ENCODE measurements at regions not wholly inside any gene's neighbourhood (a gene's known extent, or its start where the extent isn't known, plus 50 kb on each side); places are given as distances from the start of the nearest gene placed in this dataset.

GRCh38 chr11:28547321-28547741 is 439.1 kb downstream of the METTL15 start:
- ChIA-PET POLR2A (no interaction called here), CTCF (interaction anchor here (0.7 kb wide), 1 partner anchor 669 kb away, joined by 4 read pairs; no protein-coding TSS in a partner anchor)
- Histone ChIP-seq H3K4me1 (ENCODE audit: control insufficient read depth, insufficient read depth, low read length) (no peaks in the 10 kb centered on the region), H3K36me3 (ENCODE audit: control insufficient read depth in 2 of 2, insufficient read depth in 1 of 2, low read length in 2 of 2) (no peaks in the 10 kb centered on the region), H3K4me3 (ENCODE audit: low read depth, low read length) (no peak overlapping the region), H3K9me3 (ENCODE audit: control insufficient read depth, insufficient read depth, low read depth, low read length) (no peaks in the 10 kb centered on the region), H3K27ac (ENCODE audit: extremely low read depth, low read depth, low read length) (no peak overlapping the region)
- TF ChIP-seq PRDM10 (tag by site-specific recombination; IDR thresholded peaks at IDR 0.05) (no peak), ZNF169 (tag by site-specific recombination; IDR thresholded peaks at IDR 0.05) (no peak), ZBTB26 (tag by site-specific recombination; optimal IDR thresholded peaks at IDR 0.05) (no peak), SP7 (tag by site-specific recombination; IDR thresholded peaks at IDR 0.05) (no peak), ZNF138 (tag by site-specific recombination; IDR thresholded peaks at IDR 0.05; ENCODE audit: borderline replicate concordance) (no peak), YY1 (tag by site-specific recombination; IDR thresholded peaks at IDR 0.05) (no peak), ZBTB11 (tag by site-specific recombination; conservative IDR thresholded peaks at IDR 0.05; ENCODE audit: low read depth) (no peak), ZNF777 (tag by site-specific recombination; IDR thresholded peaks at IDR 0.05; ENCODE audit: borderline replicate concordance) (no peak), ZNF585B (tag by site-specific recombination; IDR thresholded peaks at IDR 0.05) (no peak), SETDB1 (IDR thresholded peaks at IDR 0.05; ENCODE audit: insufficient read length, low read length) (no peak), BCL11B (tag by site-specific recombination; IDR thresholded peaks at IDR 0.05; ENCODE audit: low read depth) (no peak), KLF17 (tag by site-specific recombination; IDR thresholded peaks at IDR 0.05) (no peak), ZNF24 (tag by site-specific recombination; IDR thresholded peaks at IDR 0.05) (no peak), ZBTB7A (tag by site-specific recombination; IDR thresholded peaks at IDR 0.05; ENCODE audit: low read depth) (no peak), ZIC2 (tag by site-specific recombination; IDR thresholded peaks at IDR 0.05) (no peak)

GRCh38 chr11:28545536-28545935 is 437.3 kb downstream of the METTL15 start:
- ChIA-PET CTCF (no interaction called here), POLR2A (no interaction called here)
- H3K4me3 ChIP-seq (ENCODE audit: low read depth, low read length) = no peak overlapping the region
- H3K36me3 ChIP-seq (ENCODE audit: control insufficient read depth in 2 of 2, insufficient read depth in 1 of 2, low read length in 2 of 2) = no peaks in the 10 kb centered on the region
- no peaks in the 10 kb centered on the region for H3K9me3 ChIP-seq (ENCODE audit: control insufficient read depth, insufficient read depth, low read depth, low read length)
- H3K27ac ChIP-seq (ENCODE audit: extremely low read depth, low read depth, low read length) = no peak overlapping the region
- H3K4me1 ChIP-seq (ENCODE audit: control insufficient read depth, insufficient read depth, low read length) = no peaks in the 10 kb centered on the region
- TF ChIP-seq ZNF394 (tag by site-specific recombination; IDR thresholded peaks at IDR 0.05; ENCODE audit: borderline replicate concordance) (no peak), ZNF132 (tag by site-specific recombination; IDR thresholded peaks at IDR 0.05; ENCODE audit: borderline replicate concordance) (no peak), ZNF785 (tag by site-specific recombination; IDR thresholded peaks at IDR 0.05) (no peak), ZNF26 (tag by site-specific recombination; IDR thresholded peaks at IDR 0.05) (no peak), ZNF155 (tag by site-specific recombination; IDR thresholded peaks at IDR 0.05) (no peak), GLI2 (tag by site-specific recombination; IDR thresholded peaks at IDR 0.05; ENCODE audit: borderline replicate concordance, low read depth) (no peak), PRDM1 (tag by site-specific recombination; IDR thresholded peaks at IDR 0.05) (no peak), GFI1B (tag by site-specific recombination; IDR thresholded peaks at IDR 0.05) (no peak), ZBTB20 (tag by site-specific recombination; IDR thresholded peaks at IDR 0.05) (no peak), TRIM28 (IDR thresholded peaks at IDR 0.05; ENCODE audit: borderline replicate concordance, low read length) (no peak), ZFP3 (tag by site-specific recombination; IDR thresholded peaks at IDR 0.05; ENCODE audit: low read depth) (no peak)
